ENCODE measurements at regions not wholly inside any gene's neighbourhood (a gene's known extent, or its start where the extent isn't known, plus 50 kb on each side); places are given as distances from the start of the nearest gene placed in this dataset.
"Not testable (repeated sequence)": the region's sequence is repeated elsewhere in the genome, so short reads cannot be mapped to it uniquely, and the experiment has no call there.

DNA sequence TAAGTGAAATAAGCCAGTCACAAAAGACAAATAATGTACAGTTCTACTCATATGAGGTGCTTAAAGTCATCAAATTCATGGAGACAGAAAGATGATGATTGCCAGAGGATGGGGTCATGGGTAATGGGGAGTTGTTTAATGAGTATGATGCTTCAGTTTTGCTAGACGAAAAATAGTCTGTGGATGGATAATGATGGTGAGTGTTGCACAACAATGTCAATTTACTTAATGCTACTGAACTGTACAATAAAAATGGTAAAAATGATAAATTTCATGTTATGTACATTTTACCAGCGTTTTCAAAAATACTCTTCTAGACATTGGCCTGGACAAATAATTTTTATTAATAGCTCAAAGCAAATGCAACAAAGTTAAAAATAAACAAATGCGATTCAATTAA, 118.5 kb upstream of the KYNU start:
- no peak for DNase-seq (ENCODE audit: low spot score)

DNA sequence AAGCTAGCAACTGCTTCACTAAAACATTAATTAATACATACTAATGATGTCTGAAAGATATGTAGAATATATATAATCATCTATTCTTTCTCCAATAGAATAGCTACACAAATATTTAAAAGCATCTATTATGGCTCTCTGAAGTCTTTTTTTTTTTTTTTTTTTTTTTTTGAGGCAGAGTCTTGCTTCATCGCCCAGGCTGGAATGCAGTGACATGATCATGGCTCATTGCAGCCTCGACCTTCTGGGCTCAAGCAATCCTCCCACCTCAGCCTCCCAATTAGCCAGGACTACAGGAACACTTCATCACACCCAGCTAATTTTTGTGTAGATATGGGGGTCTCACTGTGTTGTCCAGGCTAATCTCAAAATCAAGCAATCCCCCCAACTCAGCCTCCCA, 120.4 kb upstream of the KYNU start:
- DNase-seq (ENCODE audit: low spot score): no peak

DNA sequence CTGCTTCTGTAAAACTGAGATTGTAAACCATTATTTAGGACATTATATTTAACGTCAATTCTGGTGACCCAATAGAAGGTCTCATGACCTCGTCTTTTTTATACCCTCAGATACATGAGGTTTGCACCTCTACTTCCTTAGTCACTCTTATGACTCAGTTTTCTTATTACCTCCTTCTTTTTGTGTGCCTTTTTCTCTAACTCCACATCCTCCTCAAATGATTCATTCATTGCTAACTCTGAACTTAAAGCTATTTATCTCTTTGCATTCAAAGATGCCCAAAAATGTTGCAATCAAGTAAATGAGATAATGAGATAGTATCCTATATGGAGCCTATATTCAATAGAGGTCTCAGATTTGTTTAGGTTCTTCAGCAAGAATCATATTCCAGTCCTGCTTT, 121.0 kb upstream of the KYNU start:
- DNase-seq (ENCODE audit: low spot score): no peak

DNA sequence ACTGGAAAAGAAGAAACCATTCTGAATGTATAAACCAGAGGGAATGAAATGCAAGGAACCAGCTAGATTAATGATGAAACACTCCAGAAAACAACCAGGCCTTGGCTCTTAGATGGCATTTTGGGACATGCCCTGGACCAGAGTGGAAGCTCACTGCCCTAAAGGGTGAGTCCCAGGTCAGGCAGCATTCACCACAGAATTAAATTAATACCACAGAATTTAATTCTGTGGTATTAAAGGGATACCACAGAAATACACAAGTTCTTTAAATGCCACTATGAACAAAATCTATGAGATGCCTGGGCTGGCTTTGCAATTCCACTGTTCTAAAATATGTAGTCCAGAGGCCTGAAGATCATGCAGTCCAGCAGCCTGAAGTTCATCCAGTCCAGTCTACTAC, 122.3 kb upstream of the KYNU start:
- no peak for DNase-seq (ENCODE audit: low spot score)

DNA sequence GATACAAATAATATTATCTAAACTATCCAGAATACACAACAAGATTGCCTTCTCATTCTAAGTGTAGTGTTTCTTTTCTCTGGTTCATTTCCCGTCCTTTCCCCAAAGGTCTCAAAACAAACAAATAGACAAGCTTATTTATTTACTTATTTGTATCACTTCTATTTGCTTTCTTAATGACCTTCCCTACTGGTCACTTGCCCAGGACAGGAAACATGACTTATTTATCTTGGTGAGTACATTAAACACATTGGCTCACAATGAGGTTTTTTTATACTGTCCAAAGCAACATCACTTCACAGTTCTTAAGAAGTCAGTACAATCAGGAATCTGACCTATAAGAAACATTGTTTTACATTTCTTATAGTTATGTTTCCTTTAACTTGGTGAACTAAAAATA, 123.3 kb upstream of the KYNU start:
- DNase-seq (ENCODE audit: low spot score): no peak

DNA sequence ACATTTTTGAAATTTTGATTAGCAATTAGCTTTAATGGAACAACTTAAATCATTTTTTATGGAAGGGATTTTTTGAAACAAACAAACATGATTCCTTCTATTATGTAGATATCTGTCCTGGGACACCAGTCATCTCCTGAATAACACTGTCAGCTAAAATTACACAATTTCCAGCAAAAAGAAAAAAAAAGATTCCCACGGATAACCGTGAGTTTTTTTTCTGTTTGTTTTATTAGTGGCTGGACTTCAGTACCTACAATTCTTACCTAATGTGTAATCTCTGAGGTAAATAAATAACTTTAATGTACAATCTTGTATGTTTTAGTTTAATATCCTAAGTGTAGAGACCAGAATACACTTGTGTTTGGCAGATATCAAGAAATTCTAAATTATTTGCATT, 126.6 kb upstream of the KYNU start:
- DNase-seq (ENCODE audit: low spot score): no peak

DNA sequence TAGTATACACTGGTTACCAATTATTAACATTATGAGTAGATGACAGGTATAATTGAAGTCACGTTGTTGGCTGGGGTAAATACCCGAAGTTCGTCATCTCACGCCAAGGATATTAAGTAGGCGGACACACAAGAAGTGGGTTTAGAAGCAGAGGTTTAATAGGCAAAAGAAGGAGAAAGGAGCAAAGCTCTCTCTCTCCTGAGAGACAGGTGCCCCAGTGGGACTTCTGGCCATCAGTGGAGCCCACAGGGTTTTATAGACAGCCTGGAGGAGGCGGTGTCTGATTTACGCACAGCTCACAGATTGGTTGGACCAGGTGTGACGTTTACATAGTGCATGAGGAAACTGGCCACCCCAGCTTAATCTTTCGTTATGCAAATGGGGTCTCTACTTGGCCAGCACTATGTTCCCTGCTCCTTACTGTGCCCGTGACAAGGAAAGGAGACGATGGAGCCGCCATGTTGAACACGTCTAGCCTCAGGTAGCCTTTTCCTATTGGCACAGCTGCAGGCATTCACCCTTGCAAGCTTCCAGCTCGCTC, 128.8 kb upstream of the KYNU start:
- no peak for DNase-seq (ENCODE audit: low spot score)

DNA sequence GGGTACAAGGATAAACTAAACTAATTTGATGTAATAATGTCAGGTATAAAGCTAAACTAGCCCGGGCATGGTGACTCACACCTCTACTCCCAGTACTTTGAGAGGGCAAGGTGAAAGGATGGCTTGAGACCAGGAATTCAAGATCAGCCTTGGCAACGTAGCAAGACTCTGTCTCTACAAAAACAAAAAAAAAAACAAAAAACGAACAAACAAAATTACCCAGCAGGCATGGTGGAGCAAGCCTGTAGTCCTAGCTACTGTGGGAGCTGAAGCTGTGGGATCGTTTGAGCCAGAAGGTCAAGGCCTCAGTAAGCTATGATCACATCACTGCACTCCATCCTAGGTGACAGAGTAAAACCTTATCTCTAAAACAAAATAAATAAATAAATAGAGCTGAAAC, 131.8 kb upstream of the KYNU start:
- no peak for DNase-seq (ENCODE audit: low spot score)

DNA sequence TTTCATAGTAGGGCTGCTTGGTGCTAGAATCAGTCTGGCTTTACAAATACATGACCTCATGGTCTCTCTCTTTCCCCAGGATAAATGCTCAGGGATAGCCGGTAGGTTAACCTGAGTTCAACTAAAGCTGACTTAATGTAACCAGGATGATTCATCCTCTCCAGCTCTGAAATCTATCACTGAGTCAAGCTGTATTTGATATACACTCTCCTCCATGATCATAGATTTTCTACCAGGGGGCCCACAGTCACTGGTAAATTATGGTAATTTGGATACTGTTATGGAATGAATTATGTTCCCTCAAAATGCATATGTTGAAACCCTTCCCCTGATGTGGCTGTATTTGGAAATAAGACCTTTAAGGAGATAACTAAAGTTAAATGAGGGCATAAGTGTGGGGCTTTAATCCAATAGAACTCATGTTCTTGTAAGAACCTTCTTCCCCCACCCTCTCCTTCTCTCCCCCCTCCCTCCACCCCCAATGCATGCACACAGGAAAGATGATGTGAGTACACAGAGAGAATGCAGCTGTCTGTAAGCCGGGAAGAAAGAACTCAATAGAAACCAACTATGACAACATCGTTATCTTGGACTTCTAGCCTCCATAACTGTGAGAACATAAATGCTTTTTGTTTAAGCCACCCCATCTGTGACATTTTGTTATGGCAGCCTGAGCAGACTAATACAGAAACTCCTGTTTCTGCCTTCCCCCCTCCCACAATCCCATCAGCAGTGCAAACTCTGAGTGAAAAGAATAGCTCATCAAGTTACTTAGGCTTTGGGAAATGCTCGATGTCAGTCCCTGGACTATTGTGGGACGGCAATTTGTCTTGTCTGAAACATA, 134.9 kb upstream of the KYNU start:
- DNase-seq (ENCODE audit: low spot score): no peak

DNA sequence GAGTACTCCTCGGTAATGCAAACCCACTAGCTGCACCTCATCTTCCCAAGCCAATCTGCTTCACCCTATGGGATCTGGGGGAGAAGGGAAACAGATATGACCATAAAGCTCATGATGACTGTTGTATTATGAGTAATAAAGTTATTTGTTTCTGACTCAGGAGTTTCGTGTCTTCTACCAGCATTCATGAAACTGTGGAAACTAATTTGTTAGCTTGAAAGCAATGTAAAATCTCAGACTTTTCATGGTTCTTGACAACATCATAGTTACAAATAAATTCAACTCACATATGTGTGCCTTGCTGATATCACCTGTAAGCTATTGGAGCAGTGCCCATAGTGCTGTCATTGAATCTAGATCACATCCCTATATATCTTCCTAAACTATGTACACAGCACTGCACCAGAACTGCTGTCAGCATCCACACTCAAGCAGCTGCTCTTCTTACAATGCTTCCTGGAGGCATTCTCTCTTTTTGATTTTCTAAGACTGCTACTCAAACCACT, 135.6 kb upstream of the KYNU start:
- DNase-seq (ENCODE audit: low spot score): no peak

DNA sequence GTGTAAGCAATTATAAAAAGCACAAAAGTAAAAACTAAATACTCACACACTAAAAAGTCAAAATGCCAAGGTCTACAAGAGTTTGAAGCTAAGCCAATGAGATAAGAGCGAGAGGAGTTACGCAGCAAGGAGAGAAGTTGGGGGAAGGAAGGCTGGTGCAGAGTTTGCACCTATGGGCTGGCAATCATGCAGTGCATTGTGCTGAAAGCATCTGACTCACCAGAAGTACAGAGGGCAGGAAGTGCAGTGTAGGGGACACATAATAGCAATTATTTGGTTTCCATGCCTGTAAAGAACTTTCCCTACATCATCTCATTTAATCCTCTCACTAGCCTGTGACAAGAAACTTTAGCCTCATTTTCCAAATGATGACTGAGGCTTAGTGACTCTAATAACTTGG, 142.7 kb upstream of the KYNU start:
- DNase-seq (ENCODE audit: low spot score): no peak

DNA sequence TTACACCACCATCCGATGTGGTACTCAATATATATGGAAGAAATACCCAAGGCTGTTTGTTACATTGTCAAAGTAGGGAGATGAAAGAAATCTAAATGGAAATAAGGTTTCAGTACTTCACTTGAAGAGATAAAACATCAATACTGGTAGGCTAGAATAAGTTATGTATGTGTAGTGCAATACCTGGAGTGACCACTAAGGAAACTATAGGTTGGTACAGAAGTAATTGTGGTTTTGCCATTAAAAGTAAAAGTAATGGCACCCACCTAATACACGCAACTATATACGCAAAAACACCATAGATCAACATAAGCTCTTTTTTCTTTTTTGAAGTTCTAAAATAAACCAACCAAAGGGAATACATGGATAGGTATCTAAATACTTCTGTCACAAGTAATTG, 143.2 kb upstream of the KYNU start:
- DNase-seq (ENCODE audit: low spot score): no peak

DNA sequence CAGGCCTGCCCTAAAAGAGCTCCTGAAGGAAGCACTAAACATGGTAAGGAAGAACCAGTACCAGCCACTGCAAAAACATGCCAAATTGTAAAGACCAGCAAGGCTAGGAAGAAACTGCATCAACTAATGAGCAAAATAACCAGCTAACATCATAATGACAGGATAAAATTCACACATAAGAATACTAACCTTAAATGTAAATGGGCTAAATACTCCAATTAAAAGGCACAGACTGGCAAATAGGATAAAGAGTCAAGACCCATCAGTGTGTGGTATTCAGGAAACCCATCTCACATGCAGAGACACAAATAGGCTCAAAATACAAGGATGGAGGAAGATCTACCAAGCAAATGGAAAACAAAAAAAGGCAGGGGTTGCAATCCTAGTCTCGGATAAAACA, 147.7 kb upstream of the KYNU start:
- DNase-seq (ENCODE audit: low spot score): not testable (repeated sequence)

DNA sequence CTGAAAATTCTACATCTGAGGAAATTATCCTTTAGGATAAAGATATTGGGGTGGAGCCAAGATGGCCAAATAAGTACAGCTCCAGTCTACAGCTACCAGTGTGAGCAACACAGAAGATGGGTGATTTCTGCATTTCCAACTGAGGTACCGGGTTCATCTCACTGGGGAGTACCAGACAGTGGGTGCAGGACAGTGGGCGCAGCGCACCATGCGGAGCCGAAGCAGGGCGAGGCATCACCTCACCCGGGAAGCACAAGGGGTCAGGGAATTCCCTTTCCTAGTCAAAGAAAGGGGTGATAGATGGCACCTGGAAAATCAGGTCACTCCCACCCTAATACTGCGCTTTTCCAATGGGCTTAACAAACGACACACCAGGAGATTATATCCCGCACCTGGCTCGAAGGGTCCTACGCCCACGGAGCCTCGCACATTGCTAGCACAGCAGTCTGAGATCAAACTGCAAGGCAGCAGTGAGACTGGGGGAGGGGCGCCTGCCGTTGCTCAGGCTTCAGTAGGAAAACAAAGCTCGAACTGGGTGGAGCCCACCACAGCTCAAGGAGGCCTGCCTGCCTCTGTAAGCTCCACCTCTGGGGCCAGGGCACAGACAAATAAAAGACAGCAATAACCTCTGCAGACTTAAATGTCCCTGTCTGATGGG, 149.5 kb upstream of the KYNU start:
- not testable (repeated sequence) for DNase-seq (ENCODE audit: low spot score)

DNA sequence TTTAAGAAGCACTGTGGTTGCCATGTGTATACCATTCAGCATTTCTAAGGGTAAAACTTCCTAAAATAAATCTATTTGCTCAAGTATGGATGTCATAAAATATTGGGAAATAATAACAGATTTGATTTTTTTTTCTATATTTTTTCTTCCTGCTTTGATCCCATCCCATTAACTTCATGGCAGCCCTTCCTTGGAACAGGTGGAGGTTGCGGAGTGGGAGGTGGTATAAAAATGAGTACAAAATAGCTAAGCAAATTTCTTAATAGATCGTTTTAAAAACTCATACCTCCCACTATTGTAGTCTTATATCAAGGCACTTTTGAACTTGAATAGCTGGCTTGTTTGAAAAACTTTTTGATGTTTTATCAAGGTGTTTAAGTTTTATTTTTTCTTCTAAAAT, 152.1 kb upstream of the KYNU start:
- DNase-seq (ENCODE audit: low spot score): no peak

DNA sequence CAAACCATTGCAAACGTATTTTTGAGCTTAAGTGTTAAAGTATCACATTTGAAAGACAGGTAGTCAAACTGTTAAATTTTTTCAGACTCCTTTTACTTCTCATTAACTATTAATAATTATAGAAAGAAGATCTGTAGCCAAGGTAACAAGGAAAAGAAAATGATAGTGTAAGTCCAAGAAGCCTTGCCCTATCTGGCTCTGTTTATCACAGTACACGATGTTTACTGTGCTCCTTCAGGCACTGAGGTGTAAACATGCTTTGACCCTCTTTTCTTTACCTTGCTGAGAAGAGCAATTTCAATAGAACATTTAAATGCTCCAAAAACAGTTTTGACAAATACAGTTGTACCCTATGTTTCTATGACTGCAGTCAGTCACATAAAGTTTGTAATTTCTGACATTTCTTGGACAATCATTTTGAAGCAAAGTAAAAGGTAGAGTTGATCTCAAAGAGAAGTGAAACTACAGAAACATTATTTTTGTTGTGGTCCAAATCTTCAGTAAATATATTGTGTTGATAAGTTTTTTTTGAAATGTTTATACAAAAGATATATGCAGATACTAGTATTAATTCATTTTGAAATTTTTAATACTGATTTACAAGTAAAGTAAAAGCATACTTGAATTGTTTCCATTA, 152.6 kb upstream of the KYNU start:
- no peak for DNase-seq (ENCODE audit: low spot score)

DNA sequence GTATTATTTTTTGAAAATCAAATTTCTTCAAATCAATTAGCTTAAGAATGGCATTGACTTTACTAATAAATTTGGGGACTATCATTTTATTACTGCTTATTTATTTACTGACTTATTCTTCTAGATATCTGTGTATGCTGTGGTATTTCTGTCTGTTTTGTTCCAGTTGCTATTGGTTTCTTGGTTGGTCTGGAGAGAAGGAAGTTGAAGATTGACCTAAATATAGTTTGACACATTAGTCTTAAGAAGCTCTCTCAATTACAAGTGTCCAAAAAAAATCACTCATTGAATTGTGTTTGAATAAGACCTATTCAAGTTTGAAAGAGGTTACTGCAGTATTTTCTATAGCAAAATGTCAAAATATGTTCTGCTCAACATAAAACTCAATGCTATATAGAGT, 153.3 kb upstream of the KYNU start:
- DNase-seq (ENCODE audit: low spot score): no peak

DNA sequence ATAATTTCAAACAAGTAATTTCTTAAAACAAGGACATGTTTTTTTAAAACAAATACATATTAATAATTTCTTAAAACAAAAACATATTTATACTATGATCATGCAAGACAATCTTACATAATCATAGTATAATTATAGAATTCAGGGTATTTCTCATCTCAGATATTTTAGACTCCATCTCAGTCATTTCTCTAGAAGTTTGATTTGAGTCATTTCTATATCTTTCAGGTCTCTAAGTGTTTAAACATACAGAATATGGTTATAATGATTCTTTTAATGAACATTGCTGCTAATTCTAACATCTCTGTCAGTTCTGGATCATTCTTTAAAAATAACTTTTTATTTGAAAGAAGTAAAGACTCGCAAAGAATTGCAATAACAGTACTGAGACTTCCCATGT, 154.2 kb upstream of the KYNU start:
- no peak for DNase-seq (ENCODE audit: low spot score)

DNA sequence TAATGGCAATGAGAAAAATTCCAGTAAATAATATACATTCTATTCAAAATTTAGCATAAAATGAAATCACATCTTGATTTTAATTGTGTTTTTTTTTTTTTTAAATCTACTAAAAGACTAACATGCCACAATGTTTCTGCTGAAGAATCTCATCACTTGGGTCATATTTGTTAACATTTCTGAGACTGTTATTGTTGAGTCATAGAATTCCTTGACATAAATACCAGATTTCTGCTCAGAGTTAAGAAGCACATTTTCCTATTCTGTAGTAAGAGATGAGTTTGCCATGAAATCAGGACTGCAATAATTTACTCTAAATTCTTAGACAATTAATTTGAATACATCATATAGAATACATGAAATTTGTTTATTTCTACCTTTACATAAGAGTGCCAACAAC, 154.9 kb upstream of the KYNU start:
- DNase-seq (ENCODE audit: low spot score): no peak

DNA sequence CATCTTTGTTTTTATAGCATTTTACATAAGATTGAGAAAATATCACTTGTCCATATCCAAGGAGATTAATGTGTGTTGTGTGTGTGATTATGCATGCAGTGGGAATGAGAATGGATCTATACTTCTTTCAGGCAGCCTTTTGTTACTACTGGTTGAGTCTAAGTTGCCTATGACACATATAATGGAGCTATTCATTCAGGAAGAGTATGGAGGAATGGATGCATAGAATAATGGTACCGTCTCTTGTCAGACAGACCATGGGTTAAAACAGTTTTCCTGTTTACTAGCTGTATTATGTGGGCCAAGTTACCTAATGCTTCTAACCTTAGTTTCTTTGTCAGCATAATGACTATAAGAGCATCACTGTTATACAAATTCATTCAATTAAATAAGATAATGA, 155.4 kb upstream of the KYNU start:
- no peak for DNase-seq (ENCODE audit: low spot score)

DNA sequence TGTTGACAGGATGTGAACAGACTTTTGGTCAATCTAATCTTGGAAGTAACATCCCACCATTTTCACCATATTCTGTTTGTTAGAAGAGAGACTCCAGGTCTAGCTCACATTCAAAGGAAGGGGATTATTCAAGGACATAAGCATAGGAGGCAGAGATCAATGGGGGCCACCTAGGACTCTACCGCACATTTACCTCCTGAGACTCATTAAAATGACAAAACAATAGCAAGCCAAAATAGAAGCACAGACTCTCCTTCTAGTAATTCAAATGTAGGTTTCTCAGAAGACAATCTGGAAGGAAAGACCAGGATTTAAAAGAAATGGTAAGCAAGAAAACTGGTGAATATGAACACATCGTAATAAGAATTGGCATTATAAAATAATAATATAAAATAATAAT, 156.4 kb upstream of the KYNU start:
- no peak for DNase-seq (ENCODE audit: low spot score)

DNA sequence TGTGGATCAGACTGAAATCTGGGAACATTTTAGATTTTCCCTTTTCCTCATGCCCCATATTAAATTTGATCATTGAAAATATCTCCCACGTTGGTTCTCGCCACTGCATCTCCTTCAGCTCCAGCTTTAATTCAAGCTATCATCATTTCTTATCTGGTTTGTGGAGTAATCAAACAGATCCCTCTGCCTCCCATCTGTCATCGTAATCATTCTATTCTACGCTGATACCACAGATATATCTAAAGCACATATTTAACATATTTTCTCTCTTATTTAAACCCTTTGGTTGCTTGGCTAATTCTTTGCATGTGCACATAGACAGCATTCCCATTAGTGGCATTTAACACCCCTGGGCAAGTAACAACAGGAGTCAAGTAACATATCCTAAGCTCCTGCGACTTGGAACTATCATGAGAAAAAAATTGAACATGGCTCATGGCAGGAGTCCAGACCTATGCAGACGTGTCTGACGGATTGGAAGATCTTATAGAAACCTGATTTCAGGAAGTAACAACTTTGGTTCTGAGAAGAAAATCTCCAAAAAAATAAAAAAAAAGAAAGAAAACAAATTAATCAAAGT, 158.8 kb upstream of the KYNU start:
- DNase-seq (ENCODE audit: low spot score): no peak
